Neural progenitor cell (in vitro differentiated cells): ENCODE measurements at regions not wholly inside any gene's neighbourhood (a gene's known extent, or its start where the extent isn't known, plus 50 kb on each side); places are given as distances from the start of the nearest gene placed in this dataset.
A peak's percentile ranks its signal among the peaks of the same experiment; 100 is the strongest.
"Not testable (repeated sequence)": the region's sequence is repeated elsewhere in the genome, so short reads cannot be mapped to it uniquely, and the experiment has no call there.

ENCODE experiments used
- DNase-seq: peaks from one replicate; pipeline ENCODE4 v3.0.0-alpha.2; 2016; ENCODE audit warnings: low spot score
- H2AFZ ChIP-seq: fragments of 200-600 bp; sonication (generic); replicated peaks from 2 replicates; pipeline ENCODE4 v1.6.1; 2016; ENCODE audit warnings: antibody characterized with exemption
- H3F3A ChIP-seq: fragments of 200-600 bp; sonication (generic); 2 replicates; pipeline ENCODE4 v1.6.1; 2016; ENCODE audit warnings: antibody characterized with exemption, low read depth
- H3K27ac ChIP-seq: fragments of 200-600 bp; sonication (generic); 2 replicates; pipeline ENCODE4 v1.5.1; 2016; ENCODE audit warnings: mild to moderate bottlenecking
- H3K27me3 ChIP-seq: fragments of 200-600 bp; sonication (generic); 2 replicates; pipeline ENCODE4 v1.6.1; 2016; ENCODE audit warnings: mild to moderate bottlenecking, moderate library complexity
- H3K36me3 ChIP-seq: fragments of 200-600 bp; sonication (generic); 2 replicates; pipeline ENCODE4 v1.5.1; 2016
- H3K4me1 ChIP-seq: fragments of 200-600 bp; sonication (generic); 2 replicates; pipeline ENCODE4 v1.6.1; 2016; ENCODE audit warnings: mixed run types
- H3K4me2 ChIP-seq: fragments of 200-600 bp; sonication (generic); 2 replicates; pipeline ENCODE4 v1.6.1; 2016
- H3K4me3 ChIP-seq: fragments of 200-600 bp; sonication (generic); 2 replicates; pipeline ENCODE4 v1.5.1; 2016
- H3K79me2 ChIP-seq: fragments of 200-600 bp; sonication (generic); 2 replicates; pipeline ENCODE4 v1.6.1; 2016; ENCODE audit warnings: low read depth
- H3K9ac ChIP-seq: fragments of 200-600 bp; sonication (generic); 2 replicates; pipeline ENCODE4 v1.6.1; 2016
- H3K9me3 ChIP-seq: fragments of 200-600 bp; sonication (generic); 2 replicates; pipeline ENCODE4 v1.5.1; 2016; ENCODE audit warnings: low read depth
- H4K20me1 ChIP-seq: fragments of 200-600 bp; sonication (generic); 2 replicates; pipeline ENCODE4 v1.6.1; 2016; ENCODE audit warnings: low read depth
- H3K27ac Mint-ChIP-seq: 3 replicates; pipeline ENCODE4 v1.8.0; 2021; ENCODE audit warnings: mixed read lengths
- H3K27me3 Mint-ChIP-seq: 2 replicates; pipeline ENCODE4 v1.8.0; 2022; ENCODE audit warnings: low read depth, mild to moderate bottlenecking, inconsistent platforms, moderate library complexity, mixed read lengths; ENCODE audit not compliant: insufficient read depth
- H3K36me3 Mint-ChIP-seq: 3 replicates; pipeline ENCODE4 v1.8.0; 2021; ENCODE audit warnings: mixed read lengths
- H3K4me1 Mint-ChIP-seq: 3 replicates; pipeline ENCODE4 v1.8.0; 2021; ENCODE audit warnings: mixed read lengths
- H3K4me3 Mint-ChIP-seq: 3 replicates; pipeline ENCODE4 v1.8.0; 2021; ENCODE audit warnings: mild to moderate bottlenecking, moderate library complexity, mixed read lengths
- H3K9me3 Mint-ChIP-seq: 3 replicates; pipeline ENCODE4 v1.8.0; 2020; ENCODE audit warnings: mixed read lengths
- CTCF ChIP-seq: fragments of 200-600 bp; sonication (generic); IDR thresholded peaks from 2 replicates; pipeline ENCODE4 v1.5.1; 2017; ENCODE audit warnings: antibody characterized with exemption, mild to moderate bottlenecking

GRCh38 chr11:67792273-67792990 lies 118.0 kb upstream of the ALDH3B2 start:
- DNase-seq = peak; percentile 38
- not testable (repeated sequence) for H3K4me2 ChIP-seq, H3K27ac ChIP-seq, H3K27ac Mint-ChIP-seq, H3K9me3 Mint-ChIP-seq, H3K36me3 ChIP-seq, H3K27me3 ChIP-seq, H3K36me3 Mint-ChIP-seq, H3K4me1 Mint-ChIP-seq, H3K79me2 ChIP-seq, H3K4me1 ChIP-seq, H3K9me3 ChIP-seq, H3K4me3 Mint-ChIP-seq, H2AFZ ChIP-seq, H3F3A ChIP-seq, H4K20me1 ChIP-seq, H3K4me3 ChIP-seq, H3K9ac ChIP-seq, H3K27me3 Mint-ChIP-seq
- peak; percentile 65 for TF ChIP-seq CTCF

- H4K20me1 ChIP-seq, H3K36me3 ChIP-seq, H3K4me3 ChIP-seq, H3K9me3 Mint-ChIP-seq, H3K9ac ChIP-seq, H3K4me1 Mint-ChIP-seq, H2AFZ ChIP-seq, H3K36me3 Mint-ChIP-seq, H3K27me3 Mint-ChIP-seq, H3K27ac Mint-ChIP-seq, H3K27me3 ChIP-seq, H3K4me2 ChIP-seq, H3F3A ChIP-seq, H3K4me1 ChIP-seq, H3K79me2 ChIP-seq, H3K9me3 ChIP-seq, H3K27ac ChIP-seq, DNase-seq: not testable (repeated sequence)
- peak overlapping the region; percentile 52 for H3K4me3 Mint-ChIP-seq
Observed at GRCh38 chr11:67791598-67792170, 117.3 kb upstream of the ALDH3B2 start.

DNA sequence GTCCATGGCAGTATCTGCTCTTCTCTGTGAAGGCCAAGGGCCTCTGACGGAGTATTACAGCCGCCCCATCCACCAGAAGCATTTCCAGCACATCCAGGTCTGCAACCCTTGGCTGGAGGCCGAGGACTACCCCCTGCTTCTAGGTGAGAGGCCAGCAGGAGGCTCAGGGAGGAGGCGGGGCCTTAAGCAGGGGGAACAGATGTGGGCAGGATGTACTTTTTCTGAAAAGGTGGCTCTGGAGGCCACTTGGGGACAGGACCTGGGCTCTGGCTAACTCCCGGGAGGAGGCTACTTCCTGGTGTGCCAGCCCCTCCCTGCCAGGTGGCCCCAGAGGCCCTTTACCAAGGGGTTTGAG lies 113.9 kb upstream of the ALDH3B2 start:
- H3K9me3 ChIP-seq, H3K4me2 ChIP-seq, DNase-seq, H3K9ac ChIP-seq, H3K79me2 ChIP-seq, H3K36me3 Mint-ChIP-seq, H3K9me3 Mint-ChIP-seq, H4K20me1 ChIP-seq, H3K36me3 ChIP-seq, H3K4me3 Mint-ChIP-seq, H3K27me3 ChIP-seq, H2AFZ ChIP-seq, H3K27ac Mint-ChIP-seq, H3K4me1 ChIP-seq, H3K4me1 Mint-ChIP-seq, H3K4me3 ChIP-seq, H3K27me3 Mint-ChIP-seq, H3K27ac ChIP-seq, H3F3A ChIP-seq: not testable (repeated sequence)

DNA sequence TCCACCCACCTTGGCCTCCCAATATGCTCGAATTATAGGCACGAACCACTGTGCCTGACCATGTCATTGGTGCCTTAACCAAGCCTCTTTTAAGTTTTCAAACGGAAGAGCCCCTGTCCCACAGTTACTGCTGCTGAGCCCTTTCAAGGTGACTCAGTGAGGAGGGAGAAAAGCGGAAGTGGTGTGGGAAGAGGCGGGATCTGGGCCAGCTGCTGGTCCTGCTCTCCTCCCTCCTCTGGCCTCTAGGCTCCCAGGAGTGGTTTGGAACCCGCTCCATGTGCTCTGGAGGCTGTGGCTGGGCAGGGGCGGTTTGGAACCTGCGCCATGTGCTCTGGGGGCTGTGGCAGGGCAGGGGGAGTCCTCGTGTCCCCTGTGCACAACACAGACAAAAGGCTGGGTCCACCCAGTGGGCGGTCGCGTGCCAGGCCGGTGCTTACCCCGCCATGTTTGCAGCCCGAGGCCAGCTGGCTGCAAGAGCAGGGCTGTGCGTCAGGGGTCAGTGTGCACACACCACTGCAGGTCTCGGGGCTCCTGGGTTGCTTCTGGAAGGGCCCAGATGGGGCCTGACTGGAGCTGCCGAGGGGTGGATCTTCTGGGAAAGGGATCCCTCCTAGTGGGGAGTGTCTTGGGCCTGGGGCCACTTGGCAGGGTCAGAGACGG lies 113.4 kb upstream of the ALDH3B2 start:
- H3K27ac Mint-ChIP-seq = not testable (repeated sequence)

GRCh38 chr11:67781967-67782366 lies 107.5 kb upstream of the ALDH3B2 start:
- not testable (repeated sequence) for H3K4me3 ChIP-seq, DNase-seq, H3K4me1 ChIP-seq, H3K9ac ChIP-seq, H3K27ac ChIP-seq, H2AFZ ChIP-seq, H3K36me3 Mint-ChIP-seq, H3K27ac Mint-ChIP-seq, H3K9me3 Mint-ChIP-seq, H3K9me3 ChIP-seq, H3K36me3 ChIP-seq, H3F3A ChIP-seq, H4K20me1 ChIP-seq, H3K79me2 ChIP-seq, H3K27me3 Mint-ChIP-seq, H3K4me3 Mint-ChIP-seq, H3K4me2 ChIP-seq, H3K4me1 Mint-ChIP-seq, H3K27me3 ChIP-seq

More for the DNA sequence above, 113.4 kb upstream of the ALDH3B2 start:
- not testable (repeated sequence) for H3K36me3 Mint-ChIP-seq, H3K4me1 ChIP-seq, H3K27me3 ChIP-seq, H3K27ac ChIP-seq, H3K36me3 ChIP-seq, H3K4me2 ChIP-seq, H2AFZ ChIP-seq, H4K20me1 ChIP-seq, H3K4me3 Mint-ChIP-seq, H3K4me3 ChIP-seq, H3K79me2 ChIP-seq, H3K9me3 ChIP-seq, H3K9me3 Mint-ChIP-seq, H3K4me1 Mint-ChIP-seq, H3F3A ChIP-seq, H3K27me3 Mint-ChIP-seq, DNase-seq, H3K9ac ChIP-seq

- not testable (repeated sequence) for H2AFZ ChIP-seq, H3K9me3 ChIP-seq, H3K9me3 Mint-ChIP-seq, H3K4me1 ChIP-seq, H3K36me3 ChIP-seq, H3K4me3 Mint-ChIP-seq, DNase-seq, H3K79me2 ChIP-seq, H3K27me3 Mint-ChIP-seq, H3F3A ChIP-seq, H3K36me3 Mint-ChIP-seq, H3K27me3 ChIP-seq, H4K20me1 ChIP-seq, H3K4me2 ChIP-seq, H3K27ac ChIP-seq, H3K27ac Mint-ChIP-seq, H3K4me3 ChIP-seq, H3K9ac ChIP-seq, H3K4me1 Mint-ChIP-seq
Observed at GRCh38 chr11:67781506-67781905, 107.1 kb upstream of the ALDH3B2 start.
